HL-60 (cell line): ENCODE measurements at regions not wholly inside any gene's neighbourhood (a gene's known extent, or its start where the extent isn't known, plus 50 kb on each side); places are given as distances from the start of the nearest gene placed in this dataset.
"Not testable (repeated sequence)": the region's sequence is repeated elsewhere in the genome, so short reads cannot be mapped to it uniquely, and the experiment has no call there.

Experiments
- DNase-seq, 2 experiments: peaks; one replicate each; pipeline ENCODE4 v3.0.0-alpha.2; 2010 to 2020; ENCODE audit warnings: low read depth in 1 of 2, low spot score in 1 of 2
- H3K27ac ChIP-seq: fragments of 250-450 bp; sonication (Bioruptor Pico); replicated peaks from 2 replicates; pipeline ENCODE4 v1.5.1; 2020; ENCODE audit warnings: mild to moderate bottlenecking, moderate library complexity
- H3K27me3 ChIP-seq: fragments of 250-450 bp; sonication (Bioruptor Pico); 2 replicates; pipeline ENCODE4 v1.5.1; 2021; ENCODE audit warnings: mild to moderate bottlenecking, moderate library complexity; ENCODE audit not compliant: insufficient read depth, poor library complexity, severe bottlenecking
- H3K4me3 ChIP-seq: replicated peaks from 2 replicates; pipeline ENCODE4 v1.5.1; 2011; ENCODE audit warnings: mild to moderate bottlenecking, control low read depth, low read length; ENCODE audit not compliant: insufficient read depth
- GABPA ChIP-seq: IDR thresholded peaks from 2 replicates; pipeline ENCODE4 v1.6.1; 2012; ENCODE audit warnings: low read depth
- POLR2AphosphoS5 ChIP-seq: IDR thresholded peaks from 2 replicates; pipeline ENCODE4 v1.6.1; 2012; ENCODE audit warnings: low read depth
- SPI1 ChIP-seq: IDR thresholded peaks from 2 replicates; pipeline ENCODE4 v1.6.1; 2012; ENCODE audit warnings: low read depth, mild to moderate bottlenecking, borderline replicate concordance
- TF ChIP-seq, protein P1 (sequence below): IDR thresholded peaks from 2 replicates; pipeline ENCODE4 v1.6.1; 2012; ENCODE audit warnings: low read depth; ENCODE audit not compliant: insufficient replicate concordance
- TF ChIP-seq, protein P2 (sequence below): IDR thresholded peaks from one replicate; pipeline ENCODE4 v1.5.1; 2011; ENCODE audit warnings: low read length, control low read depth, inconsistent platforms; ENCODE audit not compliant: insufficient read depth

DNA sequence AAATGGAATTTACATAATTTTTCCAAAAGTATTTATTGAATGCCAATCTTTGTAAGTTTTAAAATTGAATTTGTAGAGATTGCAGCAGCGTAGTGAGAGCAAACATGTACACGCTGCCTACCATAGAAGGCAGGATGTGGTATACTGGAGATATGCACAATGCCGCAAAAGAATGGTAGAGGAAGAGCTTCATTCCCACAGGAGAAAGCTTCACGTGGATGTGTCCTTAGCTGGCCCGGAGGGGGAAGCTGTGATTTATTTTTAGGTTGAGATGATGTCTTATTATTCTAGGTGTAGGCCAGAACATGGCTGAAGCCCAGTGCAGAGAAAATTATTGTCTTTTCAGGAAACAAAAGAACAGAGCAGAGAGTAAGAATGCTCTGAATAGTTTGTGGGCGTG, 743.3 kb upstream of the BCHE start:
- DNase-seq = no peak
- H3K27me3 ChIP-seq = no peaks in the 10 kb centered on the region
- TF ChIP-seq, protein P1, sequence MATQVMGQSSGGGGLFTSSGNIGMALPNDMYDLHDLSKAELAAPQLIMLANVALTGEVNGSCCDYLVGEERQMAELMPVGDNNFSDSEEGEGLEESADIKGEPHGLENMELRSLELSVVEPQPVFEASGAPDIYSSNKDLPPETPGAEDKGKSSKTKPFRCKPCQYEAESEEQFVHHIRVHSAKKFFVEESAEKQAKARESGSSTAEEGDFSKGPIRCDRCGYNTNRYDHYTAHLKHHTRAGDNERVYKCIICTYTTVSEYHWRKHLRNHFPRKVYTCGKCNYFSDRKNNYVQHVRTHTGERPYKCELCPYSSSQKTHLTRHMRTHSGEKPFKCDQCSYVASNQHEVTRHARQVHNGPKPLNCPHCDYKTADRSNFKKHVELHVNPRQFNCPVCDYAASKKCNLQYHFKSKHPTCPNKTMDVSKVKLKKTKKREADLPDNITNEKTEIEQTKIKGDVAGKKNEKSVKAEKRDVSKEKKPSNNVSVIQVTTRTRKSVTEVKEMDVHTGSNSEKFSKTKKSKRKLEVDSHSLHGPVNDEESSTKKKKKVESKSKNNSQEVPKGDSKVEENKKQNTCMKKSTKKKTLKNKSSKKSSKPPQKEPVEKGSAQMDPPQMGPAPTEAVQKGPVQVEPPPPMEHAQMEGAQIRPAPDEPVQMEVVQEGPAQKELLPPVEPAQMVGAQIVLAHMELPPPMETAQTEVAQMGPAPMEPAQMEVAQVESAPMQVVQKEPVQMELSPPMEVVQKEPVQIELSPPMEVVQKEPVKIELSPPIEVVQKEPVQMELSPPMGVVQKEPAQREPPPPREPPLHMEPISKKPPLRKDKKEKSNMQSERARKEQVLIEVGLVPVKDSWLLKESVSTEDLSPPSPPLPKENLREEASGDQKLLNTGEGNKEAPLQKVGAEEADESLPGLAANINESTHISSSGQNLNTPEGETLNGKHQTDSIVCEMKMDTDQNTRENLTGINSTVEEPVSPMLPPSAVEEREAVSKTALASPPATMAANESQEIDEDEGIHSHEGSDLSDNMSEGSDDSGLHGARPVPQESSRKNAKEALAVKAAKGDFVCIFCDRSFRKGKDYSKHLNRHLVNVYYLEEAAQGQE = no peak
- H3K27ac ChIP-seq = no peak overlapping the region
- H3K4me3 ChIP-seq = no peak overlapping the region

DNA sequence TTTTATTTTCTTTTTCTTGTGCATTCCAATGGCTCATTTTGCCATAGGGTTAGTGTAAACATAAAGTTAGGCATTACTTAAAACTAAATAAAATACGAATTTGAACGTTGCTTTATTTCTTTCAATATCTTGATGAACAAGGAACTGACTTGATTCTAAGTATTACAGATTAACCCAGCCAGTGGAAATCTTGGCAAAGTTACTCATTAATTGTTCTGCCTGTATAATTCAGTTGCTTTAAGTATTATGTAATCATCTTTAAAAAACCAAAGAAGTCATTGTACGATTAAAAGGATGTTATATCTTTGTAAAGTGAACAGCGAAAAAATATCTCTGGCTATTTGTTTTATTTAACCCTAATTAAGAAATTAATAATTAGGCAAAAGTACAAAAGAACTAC, 737.9 kb upstream of the BCHE start:
- Histone ChIP-seq H3K27me3 (no peaks in the 10 kb centered on the region), H3K4me3 (no peak overlapping the region), H3K27ac (no peak overlapping the region)
- TF ChIP-seq, protein P2, sequence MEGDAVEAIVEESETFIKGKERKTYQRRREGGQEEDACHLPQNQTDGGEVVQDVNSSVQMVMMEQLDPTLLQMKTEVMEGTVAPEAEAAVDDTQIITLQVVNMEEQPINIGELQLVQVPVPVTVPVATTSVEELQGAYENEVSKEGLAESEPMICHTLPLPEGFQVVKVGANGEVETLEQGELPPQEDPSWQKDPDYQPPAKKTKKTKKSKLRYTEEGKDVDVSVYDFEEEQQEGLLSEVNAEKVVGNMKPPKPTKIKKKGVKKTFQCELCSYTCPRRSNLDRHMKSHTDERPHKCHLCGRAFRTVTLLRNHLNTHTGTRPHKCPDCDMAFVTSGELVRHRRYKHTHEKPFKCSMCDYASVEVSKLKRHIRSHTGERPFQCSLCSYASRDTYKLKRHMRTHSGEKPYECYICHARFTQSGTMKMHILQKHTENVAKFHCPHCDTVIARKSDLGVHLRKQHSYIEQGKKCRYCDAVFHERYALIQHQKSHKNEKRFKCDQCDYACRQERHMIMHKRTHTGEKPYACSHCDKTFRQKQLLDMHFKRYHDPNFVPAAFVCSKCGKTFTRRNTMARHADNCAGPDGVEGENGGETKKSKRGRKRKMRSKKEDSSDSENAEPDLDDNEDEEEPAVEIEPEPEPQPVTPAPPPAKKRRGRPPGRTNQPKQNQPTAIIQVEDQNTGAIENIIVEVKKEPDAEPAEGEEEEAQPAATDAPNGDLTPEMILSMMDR = no peak
- TF ChIP-seq POLR2AphosphoS5 (no peak), SPI1 (no peak), GABPA (no peak)
- TF ChIP-seq, protein P1 = no peak
- no peak for DNase-seq

- DNase-seq, H3K4me3 ChIP-seq, H3K27ac ChIP-seq, H3K27me3 ChIP-seq: not testable (repeated sequence)
These were observed 734.5 kb upstream of the BCHE start for GRCh38 chr3:166571686-166572085.

DNA sequence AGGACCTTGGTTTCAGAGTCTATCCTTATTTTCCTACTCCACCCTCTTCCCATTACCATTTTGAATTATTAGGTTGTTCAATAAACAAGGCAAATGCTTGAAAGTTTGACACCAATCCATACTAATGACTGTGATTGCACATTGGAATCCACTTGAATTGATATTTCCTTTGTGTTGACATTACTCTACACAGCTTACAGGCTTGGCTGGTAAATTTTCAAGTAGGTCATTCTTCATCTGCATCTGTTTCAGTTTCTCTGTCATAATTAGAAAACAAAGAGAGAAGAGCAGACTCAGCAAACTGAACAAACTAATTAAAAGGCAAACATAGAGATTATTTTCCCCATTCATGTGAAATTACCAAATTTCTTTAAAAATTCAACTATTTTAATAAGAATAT, 732.9 kb upstream of the BCHE start:
- TF ChIP-seq POLR2AphosphoS5 = no peak
- TF ChIP-seq, protein P1 = no peak
- TF ChIP-seq, protein P2 = no peak
- no peak for TF ChIP-seq SPI1
- TF ChIP-seq GABPA = no peak
- no peak for DNase-seq
- no peak overlapping the region for H3K27ac ChIP-seq

More for the DNA sequence above, 732.9 kb upstream of the BCHE start:
- no peak overlapping the region for H3K4me3 ChIP-seq
- no peaks in the 10 kb centered on the region for H3K27me3 ChIP-seq
